ENCODE measurements at regions not wholly inside any gene's neighbourhood (a gene's known extent, or its start where the extent isn't known, plus 50 kb on each side); places are given as distances from the start of the nearest gene placed in this dataset.
"Not testable (repeated sequence)": the region's sequence is repeated elsewhere in the genome, so short reads cannot be mapped to it uniquely, and the experiment has no call there.

DNA sequence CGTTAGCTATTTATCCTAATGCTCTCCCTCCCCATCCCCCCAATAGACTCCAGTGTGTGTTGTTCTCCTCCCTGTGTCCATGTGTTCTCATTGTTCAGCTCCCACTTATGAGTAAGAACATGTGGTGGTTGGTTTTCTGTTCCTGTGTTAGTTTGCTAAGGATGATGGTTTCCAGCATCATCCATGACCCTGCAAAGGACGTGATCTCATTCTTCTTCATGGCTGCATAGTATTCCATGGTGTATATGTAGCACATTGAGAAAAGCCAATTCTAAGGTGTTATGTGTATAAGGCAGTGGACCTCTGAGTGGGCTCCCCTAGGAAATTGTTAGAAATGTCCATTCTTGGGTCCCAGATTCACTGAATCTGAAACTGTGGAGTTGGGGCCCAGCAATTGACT is 103.1 kb upstream of the MYO10 start:
- H3K36me3 ChIP-seq (ENCODE audit: control insufficient read depth, insufficient read depth, low read length, severe bottlenecking): no peaks in the 10 kb centered on the region
- H3K27me3 ChIP-seq (replicated peaks; ENCODE audit: control insufficient read depth, insufficient read depth, low read length): no peaks in the 10 kb centered on the region
- H3K4me3 ChIP-seq (ENCODE audit: low read length): no peak overlapping the region
- H3K9ac ChIP-seq (ENCODE audit: low read length): no peak overlapping the region
- no peak for DNase-seq (ENCODE audit: low read depth)
- no peaks in the 10 kb centered on the region for H3K9me3 ChIP-seq (ENCODE audit: control insufficient read depth, low read length)
- H3K4me1 ChIP-seq (ENCODE audit: control insufficient read depth, insufficient read depth, low read length): no peaks in the 10 kb centered on the region

GRCh38 chr5:17042041-17042440 is 106.0 kb upstream of the MYO10 start:
- no peaks in the 10 kb centered on the region for H3K9me3 ChIP-seq (ENCODE audit: control insufficient read depth, low read length)
- no peak overlapping the region for H3K9ac ChIP-seq (ENCODE audit: low read length)
- no peak for DNase-seq (ENCODE audit: low read depth)
- H3K27me3 ChIP-seq (replicated peaks; ENCODE audit: control insufficient read depth, insufficient read depth, low read length): no peaks in the 10 kb centered on the region
- no peaks in the 10 kb centered on the region for H3K4me1 ChIP-seq (ENCODE audit: control insufficient read depth, insufficient read depth, low read length)
- H3K36me3 ChIP-seq (ENCODE audit: control insufficient read depth, insufficient read depth, low read length, severe bottlenecking): no peaks in the 10 kb centered on the region
- H3K4me3 ChIP-seq (ENCODE audit: low read length): no peak overlapping the region

DNA sequence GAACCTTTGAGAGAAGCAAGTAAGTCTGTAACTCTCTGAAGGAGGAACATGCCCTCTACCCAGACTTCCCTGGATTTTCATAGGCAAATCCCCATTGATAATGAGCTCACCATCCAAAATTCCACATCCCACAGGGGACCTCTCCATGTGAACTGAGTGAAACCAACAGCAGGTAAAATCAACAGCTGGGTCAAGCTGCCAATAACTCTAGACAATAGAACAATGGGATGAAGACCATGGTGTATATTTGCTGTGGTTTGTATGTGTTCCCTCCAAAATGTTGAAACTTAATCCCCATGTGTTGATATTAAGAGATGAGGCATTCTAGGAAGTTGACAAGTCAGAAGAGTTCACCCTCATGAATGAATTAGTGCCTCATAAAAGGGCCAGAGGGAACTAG is 110.2 kb upstream of the MYO10 start:
- H3K9ac ChIP-seq (ENCODE audit: low read length): no peak overlapping the region
- H3K27me3 ChIP-seq (replicated peaks; ENCODE audit: control insufficient read depth, insufficient read depth, low read length): no peaks in the 10 kb centered on the region
- no peak for DNase-seq (ENCODE audit: low read depth)
- no peaks in the 10 kb centered on the region for H3K9me3 ChIP-seq (ENCODE audit: control insufficient read depth, low read length)
- no peak overlapping the region for H3K4me3 ChIP-seq (ENCODE audit: low read length)
- no peaks in the 10 kb centered on the region for H3K36me3 ChIP-seq (ENCODE audit: control insufficient read depth, insufficient read depth, low read length, severe bottlenecking)
- no peaks in the 10 kb centered on the region for H3K4me1 ChIP-seq (ENCODE audit: control insufficient read depth, insufficient read depth, low read length)

DNA sequence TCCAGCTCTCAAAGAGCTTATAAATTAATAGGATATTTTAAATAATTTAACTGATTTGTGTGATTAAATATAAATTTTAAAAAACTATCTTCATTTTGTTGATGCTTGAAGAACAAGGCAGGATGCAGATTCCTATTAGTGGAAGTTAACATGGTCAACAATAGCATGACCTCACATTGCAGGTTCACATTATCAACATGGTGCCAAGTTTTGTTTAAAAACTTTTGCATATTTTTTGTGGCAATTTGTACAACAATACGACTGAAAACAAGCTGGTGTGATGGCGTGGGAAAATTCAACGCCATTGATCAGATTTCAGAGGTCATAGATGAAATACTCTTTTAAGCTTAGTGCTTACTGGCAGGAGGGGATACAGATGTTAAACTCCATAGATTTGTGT is 114.1 kb upstream of the MYO10 start:
- no peaks in the 10 kb centered on the region for H3K9me3 ChIP-seq (ENCODE audit: control insufficient read depth, low read length)

GRCh38 chr5:17054911-17055310 is 118.8 kb upstream of the MYO10 start:
- DNase-seq (ENCODE audit: low read depth): no peak
- H3K9me3 ChIP-seq (ENCODE audit: control insufficient read depth, low read length): no peaks in the 10 kb centered on the region
- no peak overlapping the region for H3K4me3 ChIP-seq (ENCODE audit: low read length)
- no peaks in the 10 kb centered on the region for H3K36me3 ChIP-seq (ENCODE audit: control insufficient read depth, insufficient read depth, low read length, severe bottlenecking)
- H3K4me1 ChIP-seq (ENCODE audit: control insufficient read depth, insufficient read depth, low read length): peaks cover 24% of the 10 kb centered on the region
- H3K9ac ChIP-seq (ENCODE audit: low read length): no peak overlapping the region
- no peaks in the 10 kb centered on the region for H3K27me3 ChIP-seq (replicated peaks; ENCODE audit: control insufficient read depth, insufficient read depth, low read length)

More for the DNA sequence above, 114.1 kb upstream of the MYO10 start:
- no peak for DNase-seq (ENCODE audit: low read depth)
- Histone ChIP-seq H3K4me3 (ENCODE audit: low read length) (no peak overlapping the region), H3K36me3 (ENCODE audit: control insufficient read depth, insufficient read depth, low read length, severe bottlenecking) (no peaks in the 10 kb centered on the region), H3K9ac (ENCODE audit: low read length) (no peak overlapping the region), H3K27me3 (replicated peaks; ENCODE audit: control insufficient read depth, insufficient read depth, low read length) (no peaks in the 10 kb centered on the region), H3K4me1 (ENCODE audit: control insufficient read depth, insufficient read depth, low read length) (no peaks in the 10 kb centered on the region)

DNA sequence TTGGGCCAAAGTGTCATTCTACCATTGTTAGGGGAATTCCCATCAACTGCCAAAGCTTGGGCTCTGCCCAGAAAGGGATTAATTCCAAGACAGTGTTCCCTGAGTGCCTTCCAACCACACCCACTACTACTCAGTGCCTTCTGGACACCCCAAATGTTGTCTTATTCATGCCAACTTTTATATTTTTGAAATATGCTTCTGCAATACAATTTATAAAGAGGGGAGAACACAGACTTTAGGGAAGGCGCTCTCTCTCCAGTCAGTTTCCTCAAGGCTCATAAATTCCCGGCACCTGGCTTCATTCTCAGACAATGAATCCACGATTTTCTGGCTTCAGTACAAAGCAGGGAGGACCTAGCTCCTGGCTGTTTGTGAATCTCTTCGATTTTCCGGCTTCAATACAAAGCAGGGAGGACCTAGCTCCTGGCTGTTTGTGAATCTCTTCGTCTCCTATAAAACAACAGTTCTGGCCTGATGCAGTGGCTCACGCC is 120.1 kb upstream of the MYO10 start:
- peak overlapping the region; percentile 58 for H3K4me3 ChIP-seq (ENCODE audit: low read length)
- peak; percentile 28 for DNase-seq (ENCODE audit: low read depth)
- H3K9me3 ChIP-seq (ENCODE audit: control insufficient read depth, low read length): no peaks in the 10 kb centered on the region
- no peaks in the 10 kb centered on the region for H3K27me3 ChIP-seq (replicated peaks; ENCODE audit: control insufficient read depth, insufficient read depth, low read length)
- H3K9ac ChIP-seq (ENCODE audit: low read length): no peak overlapping the region
- H3K4me1 ChIP-seq (ENCODE audit: control insufficient read depth, insufficient read depth, low read length): peaks cover 24% of the 10 kb centered on the region
- H3K36me3 ChIP-seq (ENCODE audit: control insufficient read depth, insufficient read depth, low read length, severe bottlenecking): no peaks in the 10 kb centered on the region

DNA sequence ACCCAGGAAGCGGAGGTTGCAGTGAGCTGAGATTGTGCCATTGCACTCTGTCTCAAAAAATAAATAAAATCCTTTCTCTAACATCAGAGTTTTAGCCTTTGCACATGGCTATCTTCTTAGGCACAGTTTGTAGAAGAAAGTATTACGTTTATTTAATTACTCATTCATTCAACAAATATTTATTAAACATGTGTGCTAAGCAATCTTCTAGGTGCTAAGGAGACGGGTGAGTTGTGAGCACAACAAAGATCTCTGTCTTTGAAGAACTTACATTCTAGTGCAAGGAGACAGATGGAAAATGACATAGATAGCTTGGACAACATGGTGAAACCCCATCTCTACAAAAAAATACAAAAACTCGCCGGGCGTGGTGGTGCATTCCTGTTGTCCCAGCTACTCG is 122.3 kb upstream of the MYO10 start:
- Histone ChIP-seq H3K4me1 (ENCODE audit: control insufficient read depth, insufficient read depth, low read length) (peaks cover 24% of the 10 kb centered on the region), H3K36me3 (ENCODE audit: control insufficient read depth, insufficient read depth, low read length, severe bottlenecking) (no peaks in the 10 kb centered on the region), H3K27me3 (replicated peaks; ENCODE audit: control insufficient read depth, insufficient read depth, low read length) (no peaks in the 10 kb centered on the region), H3K9me3 (ENCODE audit: control insufficient read depth, low read length) (no peaks in the 10 kb centered on the region), H3K9ac (ENCODE audit: low read length) (no peak overlapping the region), H3K4me3 (ENCODE audit: low read length) (no peak overlapping the region)
- DNase-seq (ENCODE audit: low read depth): no peak

- no peak overlapping the region for H3K4me3 ChIP-seq (ENCODE audit: low read length)
- DNase-seq (ENCODE audit: low read depth): no peak
These were observed 125.9 kb upstream of the MYO10 start for GRCh38 chr5:17061973-17062470.

DNA sequence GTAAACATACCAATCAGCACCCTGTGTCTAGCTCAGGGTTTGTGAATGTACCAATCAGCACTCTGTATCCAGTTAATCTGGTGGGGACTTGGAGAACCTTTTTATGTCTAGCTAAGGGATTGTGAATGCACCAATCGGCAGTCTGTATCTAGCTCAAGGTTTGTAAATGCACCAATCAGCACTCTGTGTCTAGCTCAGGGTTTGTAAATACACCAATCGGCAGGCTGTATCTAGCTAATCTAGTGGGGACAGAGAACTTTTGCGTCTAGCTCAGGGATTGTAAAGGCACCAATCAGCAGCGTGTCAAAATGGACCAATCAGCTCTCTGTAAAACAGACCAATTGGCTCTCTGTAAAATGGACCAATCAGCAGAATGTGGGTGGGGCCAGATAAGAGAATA is 126.7 kb upstream of the MYO10 start:
- not testable (repeated sequence) for H3K4me1 ChIP-seq (ENCODE audit: control insufficient read depth, insufficient read depth, low read length); H3K9me3 ChIP-seq (ENCODE audit: control insufficient read depth, low read length); DNase-seq (ENCODE audit: low read depth); H3K9ac ChIP-seq (ENCODE audit: low read length); H3K4me3 ChIP-seq (ENCODE audit: low read length); H3K27me3 ChIP-seq (replicated peaks; ENCODE audit: control insufficient read depth, insufficient read depth, low read length); H3K36me3 ChIP-seq (ENCODE audit: control insufficient read depth, insufficient read depth, low read length, severe bottlenecking)

More at GRCh38 chr5:17061973-17062470, 125.9 kb upstream of the MYO10 start:
- H3K9ac ChIP-seq (ENCODE audit: low read length): no peak overlapping the region
- H3K9me3 ChIP-seq (ENCODE audit: control insufficient read depth, low read length): no peaks in the 10 kb centered on the region
- H3K27me3 ChIP-seq (replicated peaks; ENCODE audit: control insufficient read depth, insufficient read depth, low read length): no peaks in the 10 kb centered on the region
- H3K4me1 ChIP-seq (ENCODE audit: control insufficient read depth, insufficient read depth, low read length): peaks cover 9% of the 10 kb centered on the region
- H3K36me3 ChIP-seq (ENCODE audit: control insufficient read depth, insufficient read depth, low read length, severe bottlenecking): no peaks in the 10 kb centered on the region

DNA sequence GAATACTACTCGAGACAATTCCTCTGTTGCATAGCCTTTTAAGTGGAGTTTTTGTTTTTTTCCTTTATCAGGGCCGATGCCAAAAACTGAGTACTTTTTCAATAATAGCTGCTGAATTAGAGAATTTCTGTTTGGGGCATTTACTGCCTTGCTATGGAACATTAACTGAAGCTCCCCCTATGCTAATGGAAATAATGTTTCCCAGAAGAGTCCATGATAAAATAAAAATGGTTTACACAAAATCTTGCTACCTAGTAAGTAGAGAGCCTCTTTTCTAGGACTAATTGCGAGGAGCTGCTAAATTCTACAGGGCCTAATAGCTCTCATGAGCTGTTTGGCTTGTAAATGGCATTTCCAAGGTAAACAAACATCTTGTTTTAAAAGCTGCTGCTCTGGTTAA is 128.2 kb upstream of the MYO10 start:
- no peak for DNase-seq (ENCODE audit: low read depth)
- H3K4me1 ChIP-seq (ENCODE audit: control insufficient read depth, insufficient read depth, low read length): no peaks in the 10 kb centered on the region
- no peaks in the 10 kb centered on the region for H3K36me3 ChIP-seq (ENCODE audit: control insufficient read depth, insufficient read depth, low read length, severe bottlenecking)
- H3K4me3 ChIP-seq (ENCODE audit: low read length): no peak overlapping the region
- no peaks in the 10 kb centered on the region for H3K9me3 ChIP-seq (ENCODE audit: control insufficient read depth, low read length)
- H3K9ac ChIP-seq (ENCODE audit: low read length): no peak overlapping the region
- H3K27me3 ChIP-seq (replicated peaks; ENCODE audit: control insufficient read depth, insufficient read depth, low read length): no peaks in the 10 kb centered on the region

DNA sequence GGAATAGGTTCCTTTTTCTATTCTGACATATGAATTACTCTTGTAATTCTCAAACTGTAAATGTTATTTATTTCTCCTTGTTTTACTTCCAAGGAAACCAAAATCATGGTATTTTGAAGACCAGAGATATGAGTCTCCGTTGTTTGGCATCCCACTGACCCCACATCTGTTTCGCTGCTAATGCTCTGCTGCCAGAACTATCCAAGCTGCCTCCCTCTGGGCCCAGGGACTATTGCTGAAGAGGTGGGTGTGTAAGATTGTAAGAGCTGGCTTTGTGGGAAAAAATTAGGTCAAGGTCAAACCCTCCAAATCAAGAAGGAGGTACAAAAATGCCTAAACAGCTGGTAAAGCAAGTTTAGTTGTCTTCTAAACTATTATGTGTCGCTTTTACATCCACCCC is 129.4 kb upstream of the MYO10 start:
- H3K36me3 ChIP-seq (ENCODE audit: control insufficient read depth, insufficient read depth, low read length, severe bottlenecking): no peaks in the 10 kb centered on the region
- no peak overlapping the region for H3K9ac ChIP-seq (ENCODE audit: low read length)
- no peaks in the 10 kb centered on the region for H3K9me3 ChIP-seq (ENCODE audit: control insufficient read depth, low read length)
- H3K27me3 ChIP-seq (replicated peaks; ENCODE audit: control insufficient read depth, insufficient read depth, low read length): no peaks in the 10 kb centered on the region
- no peaks in the 10 kb centered on the region for H3K4me1 ChIP-seq (ENCODE audit: control insufficient read depth, insufficient read depth, low read length)
- no peak overlapping the region for H3K4me3 ChIP-seq (ENCODE audit: low read length)
- DNase-seq (ENCODE audit: low read depth): no peak

- not testable (repeated sequence) for H3K4me1 ChIP-seq (ENCODE audit: control insufficient read depth, insufficient read depth, low read length); H3K36me3 ChIP-seq (ENCODE audit: control insufficient read depth, insufficient read depth, low read length, severe bottlenecking); H3K9ac ChIP-seq (ENCODE audit: low read length); H3K27me3 ChIP-seq (replicated peaks; ENCODE audit: control insufficient read depth, insufficient read depth, low read length); DNase-seq (ENCODE audit: low read depth); H3K4me3 ChIP-seq (ENCODE audit: low read length); H3K9me3 ChIP-seq (ENCODE audit: control insufficient read depth, low read length)
These were observed 129.9 kb upstream of the MYO10 start for GRCh38 chr5:17066026-17066425.
